Mucosa of descending colon (tissue), 3 donors: ENCODE measurements at regions not wholly inside any gene's neighbourhood (a gene's known extent, or its start where the extent isn't known, plus 50 kb on each side); places are given as distances from the start of the nearest gene placed in this dataset.

Experiments used
- ATAC-seq: fragments of 200-7000 bp; cut with Tn5 transposase; one replicate; pipeline ENCODE4 v1.9.1; 2020; ENCODE audit warnings: mild to moderate bottlenecking, moderate library complexity
- DNase-seq, 3 donors: peaks; one replicate each; pipeline ENCODE4 v3.0.0-alpha.2; 2020
- H3K36me3 ChIP-seq: fragments of 200-600 bp; one replicate; pipeline ENCODE4 v1.8.0; 2021; ENCODE audit warnings: low read depth, mild to moderate bottlenecking
- H3K4me1 ChIP-seq: fragments of 200-600 bp; one replicate; pipeline ENCODE4 v1.8.0; 2021; ENCODE audit warnings: low read depth, mild to moderate bottlenecking
- H3K4me3 ChIP-seq: fragments of 200-600 bp; one replicate; pipeline ENCODE4 v1.8.0; 2021; ENCODE audit warnings: mild to moderate bottlenecking
- H3K9me3 ChIP-seq: fragments of 200-600 bp; one replicate; pipeline ENCODE4 v1.8.0; 2021; ENCODE audit warnings: mild to moderate bottlenecking
- CTCF ChIP-seq: fragments of 200-600 bp; IDR thresholded peaks from one replicate; pipeline ENCODE4 v1.8.0; 2022; ENCODE audit warnings: antibody characterized with exemption, mild to moderate bottlenecking
- intact Hi-C, 2 donors: fragments of 100-400 bp; cut with DNase I in 1 of 2; cut with micrococcal nuclease in 1 of 2; formaldehyde crosslinking; loops; one replicate each; pipeline versions ENCODE4 v1.11.0 to v1.11.1; 2022; cut with DNase I, micrococcal nuclease
- donor health status: DM: no; HTN: no; CAD: no; lungs with moderate emphysema.
- donor health status: DM: no; HTN: no; CAD: no.
- donor health status: DM: no; HTN: yes; CAD: no.

DNA sequence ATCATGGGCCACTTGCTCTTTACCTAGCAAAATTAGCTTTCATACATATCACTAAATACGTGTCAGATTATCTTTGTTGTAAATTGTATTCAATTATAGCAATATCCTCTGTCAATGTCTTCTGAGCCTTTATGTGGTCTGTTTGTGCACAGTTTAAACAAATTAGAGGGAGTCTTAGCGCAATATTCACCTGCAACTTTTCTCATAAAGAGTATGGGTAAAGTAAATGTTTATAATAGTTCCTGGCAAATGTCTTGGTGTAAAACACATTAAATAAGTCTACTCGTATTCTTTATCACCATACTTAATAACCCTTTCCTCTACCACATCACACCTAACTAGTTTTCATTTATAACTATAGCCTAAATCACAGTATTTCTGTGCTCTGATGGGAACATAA, 169.0 kb downstream of the PCSK1 start:
- H3K4me1 ChIP-seq: no peaks in the 10 kb centered on the region
- ATAC-seq (no peak), DNase-seq (no peak)
- no peak for TF ChIP-seq CTCF
- H3K36me3 ChIP-seq: no peaks in the 10 kb centered on the region
- H3K9me3 ChIP-seq: peaks cover 9% of the 10 kb centered on the region
- intact Hi-C loops: no loop called here
- no peak overlapping the region for H3K4me3 ChIP-seq

- DNase-seq (no peak), ATAC-seq (no peak)
- TF ChIP-seq CTCF: no peak
- Histone ChIP-seq H3K4me1 (no peaks in the 10 kb centered on the region), H3K36me3 (no peaks in the 10 kb centered on the region), H3K9me3 (peaks cover 4% of the 10 kb centered on the region), H3K4me3 (no peak overlapping the region)
- intact Hi-C loops: no loop called here
These were observed 170.9 kb downstream of the PCSK1 start for GRCh38 chr5:96262105-96262504.

DNA sequence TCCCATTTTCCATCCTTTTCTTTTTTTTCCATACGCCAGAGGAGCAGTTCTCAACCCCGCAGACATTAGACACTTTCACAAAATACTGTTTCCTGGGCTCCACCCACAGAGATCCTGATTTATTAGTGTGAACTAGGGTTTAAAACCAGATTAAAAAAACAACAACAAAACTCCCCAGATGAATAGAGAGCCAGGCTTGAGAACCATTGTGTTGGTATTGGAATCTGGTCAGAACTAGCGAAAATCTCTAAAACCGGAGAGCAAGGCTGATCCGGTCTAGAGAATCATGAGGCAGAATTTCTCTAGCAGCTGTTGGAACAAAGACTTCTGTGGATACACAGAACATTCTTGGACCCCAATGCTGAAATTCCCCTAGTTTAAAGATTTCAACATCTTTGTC, 173.0 kb downstream of the PCSK1 start:
- no peak for TF ChIP-seq CTCF
- Histone ChIP-seq H3K36me3 (no peaks in the 10 kb centered on the region), H3K4me3 (no peak overlapping the region), H3K9me3 (no peaks in the 10 kb centered on the region), H3K4me1 (no peaks in the 10 kb centered on the region)
- intact Hi-C loops: no loop called here
- ATAC-seq (no peak), DNase-seq (no peak)

GRCh38 chr5:96259151-96259772, 173.8 kb downstream of the PCSK1 start:
- ATAC-seq: peak; percentile 11
- Histone ChIP-seq H3K9me3 (no peaks in the 10 kb centered on the region), H3K36me3 (no peaks in the 10 kb centered on the region), H3K4me1 (no peaks in the 10 kb centered on the region), H3K4me3 (no peak overlapping the region)
- no peak for DNase-seq
- no peak for TF ChIP-seq CTCF
- intact Hi-C loops: no loop called here

DNA sequence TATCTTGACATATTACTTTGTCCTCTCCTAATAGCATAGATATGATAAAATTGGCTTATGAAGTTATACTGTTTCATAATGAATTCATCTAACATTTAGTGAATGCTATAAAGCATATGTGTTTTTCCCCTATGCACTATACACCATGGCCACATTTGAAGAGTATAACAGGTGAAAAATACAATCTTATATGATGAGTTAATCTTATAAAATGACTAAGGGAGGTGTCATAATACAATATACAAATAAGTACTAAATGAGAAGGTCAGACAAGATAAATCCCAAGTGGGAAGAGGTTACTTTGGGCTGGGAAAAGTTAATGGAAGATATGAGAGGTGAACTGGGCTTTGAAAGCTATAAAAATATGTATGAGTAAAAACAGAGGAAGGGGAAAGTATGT, 174.4 kb downstream of the PCSK1 start:
- H3K4me1 ChIP-seq: no peaks in the 10 kb centered on the region
- no peak for TF ChIP-seq CTCF
- H3K36me3 ChIP-seq: no peaks in the 10 kb centered on the region
- no peak for ATAC-seq
- H3K4me3 ChIP-seq: no peak overlapping the region
- intact Hi-C loops: no loop called here
- H3K9me3 ChIP-seq: no peaks in the 10 kb centered on the region
- no peak for DNase-seq

DNA sequence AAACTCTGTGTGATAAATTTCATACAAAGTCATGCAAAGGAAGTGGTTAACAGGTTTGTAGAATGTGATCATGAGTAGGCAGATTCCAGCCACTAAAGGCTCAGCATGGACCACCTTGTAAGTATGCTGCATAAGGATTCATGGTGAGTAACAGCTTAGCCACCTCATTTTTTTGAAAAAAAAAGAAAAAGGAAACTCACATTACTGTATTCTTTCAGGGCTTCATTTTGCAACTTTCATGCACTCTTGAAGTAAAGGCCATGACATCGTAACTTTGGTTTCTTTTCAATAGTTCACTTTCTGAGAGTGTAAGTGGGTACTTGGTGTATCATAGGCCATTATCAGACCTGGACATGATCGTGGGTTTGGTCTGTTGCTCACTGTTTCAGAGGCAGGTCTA, 175.1 kb downstream of the PCSK1 start:
- no peak for TF ChIP-seq CTCF
- no peak for DNase-seq
- Histone ChIP-seq H3K4me1 (no peaks in the 10 kb centered on the region), H3K36me3 (no peaks in the 10 kb centered on the region), H3K9me3 (no peaks in the 10 kb centered on the region), H3K4me3 (no peak overlapping the region)
- intact Hi-C loops: no loop called here
- ATAC-seq: no peak
